ENCODE measurements at regions not wholly inside any gene's neighbourhood (a gene's known extent, or its start where the extent isn't known, plus 50 kb on each side); places are given as distances from the start of the nearest gene placed in this dataset.

- no peak for DNase-seq (ENCODE audit: low read depth in 3 of 3, low spot score in 1 of 3)
These were observed 228.1 kb upstream of the CITED2 start for GRCh38 chr6:139602577-139602976.

- no peak for DNase-seq (ENCODE audit: low read depth in 3 of 3, low spot score in 1 of 3)
These were observed 226.5 kb upstream of the CITED2 start for GRCh38 chr6:139600919-139601475.

- DNase-seq (ENCODE audit: low read depth in 3 of 3, low spot score in 1 of 3) = no peak
These were observed 225.9 kb upstream of the CITED2 start for GRCh38 chr6:139600343-139600742.

- no peak for DNase-seq (ENCODE audit: low read depth in 3 of 3, low spot score in 1 of 3)
These were observed 223.6 kb upstream of the CITED2 start for GRCh38 chr6:139597771-139598755.

- DNase-seq (ENCODE audit: low read depth in 3 of 3, low spot score in 1 of 3) = no peak
These were observed 222.8 kb upstream of the CITED2 start for GRCh38 chr6:139597087-139597763.

DNA sequence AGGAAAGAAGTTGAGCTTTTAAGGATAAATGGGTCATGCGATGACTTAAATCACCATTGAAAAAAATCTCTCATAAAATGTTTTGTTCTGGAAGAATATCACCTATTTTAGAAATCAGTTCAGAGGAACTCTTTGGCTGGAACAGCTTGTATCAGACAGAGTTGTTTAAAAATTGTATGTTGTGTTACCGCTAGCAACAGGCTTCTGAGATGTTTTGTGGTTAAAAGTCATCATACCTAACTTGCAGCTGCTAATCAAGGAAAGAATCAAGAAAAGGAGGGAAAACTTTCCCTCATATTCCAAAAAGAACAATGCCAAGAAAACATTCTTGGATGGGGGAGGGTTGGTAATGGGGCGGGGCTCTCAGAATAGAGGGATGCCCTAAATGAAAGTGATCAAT is 220.7 kb upstream of the CITED2 start:
- no peak for DNase-seq (ENCODE audit: low read depth in 3 of 3, low spot score in 1 of 3)

DNA sequence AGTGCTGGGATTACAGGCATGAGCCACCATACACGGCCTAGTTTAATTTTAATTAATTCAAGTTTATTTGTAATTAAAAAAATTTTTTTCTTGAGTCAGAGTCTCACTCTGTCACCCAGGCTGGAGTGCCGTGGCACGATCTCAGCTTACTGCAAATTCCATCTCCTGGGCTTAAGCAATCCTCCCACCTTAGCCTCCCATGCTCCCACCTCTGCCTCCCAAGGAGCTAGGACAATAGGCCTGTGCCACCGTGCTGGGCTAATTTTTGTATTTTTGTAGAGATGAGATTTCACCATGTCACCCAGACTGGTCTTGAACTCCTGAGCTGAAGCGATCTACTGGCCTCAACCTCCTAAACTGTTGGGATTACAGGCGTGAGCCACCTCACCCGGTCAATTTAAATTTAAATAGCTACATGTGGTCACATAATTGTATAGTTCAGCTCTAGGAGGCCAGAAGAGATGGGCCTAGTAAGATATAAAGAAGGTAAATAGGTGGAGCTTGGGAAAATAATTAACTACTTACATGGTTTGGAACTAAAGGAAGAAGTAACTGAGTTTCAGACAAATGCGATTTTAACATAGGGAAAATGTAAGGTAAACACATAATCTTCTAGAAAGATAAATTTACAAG is 220.0 kb upstream of the CITED2 start:
- DNase-seq (ENCODE audit: low read depth in 3 of 3, low spot score in 1 of 3) = no peak

- DNase-seq (ENCODE audit: low read depth in 3 of 3, low spot score in 1 of 3) = no peak
These were observed 218.6 kb upstream of the CITED2 start for GRCh38 chr6:139593081-139593480.

DNA sequence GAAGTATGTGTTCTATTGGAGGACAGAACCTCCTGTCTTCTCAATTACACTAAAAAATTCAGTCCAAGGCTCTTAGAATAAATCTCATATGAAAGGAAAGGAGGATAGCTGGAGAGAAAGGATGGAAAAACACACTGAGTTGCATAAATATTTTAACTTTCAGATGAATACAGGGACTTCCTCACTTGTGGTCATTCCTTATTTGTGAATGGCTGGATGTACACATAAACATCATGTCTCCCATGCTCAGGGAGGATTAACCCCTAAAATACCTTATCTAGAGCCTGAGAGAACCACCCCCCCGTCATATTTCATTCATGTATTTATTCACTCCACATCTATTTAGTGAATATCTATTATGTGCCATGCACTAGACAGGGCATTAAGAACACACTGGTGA is 217.6 kb upstream of the CITED2 start:
- no peak for DNase-seq (ENCODE audit: low read depth in 3 of 3, low spot score in 1 of 3)

GRCh38 chr6:139591075-139591865 is 216.8 kb upstream of the CITED2 start:
- DNase-seq (ENCODE audit: low read depth in 3 of 3, low spot score in 1 of 3) = no peak

GRCh38 chr6:139590206-139590605 is 215.8 kb upstream of the CITED2 start:
- DNase-seq (ENCODE audit: low read depth in 3 of 3, low spot score in 1 of 3) = no peak

DNA sequence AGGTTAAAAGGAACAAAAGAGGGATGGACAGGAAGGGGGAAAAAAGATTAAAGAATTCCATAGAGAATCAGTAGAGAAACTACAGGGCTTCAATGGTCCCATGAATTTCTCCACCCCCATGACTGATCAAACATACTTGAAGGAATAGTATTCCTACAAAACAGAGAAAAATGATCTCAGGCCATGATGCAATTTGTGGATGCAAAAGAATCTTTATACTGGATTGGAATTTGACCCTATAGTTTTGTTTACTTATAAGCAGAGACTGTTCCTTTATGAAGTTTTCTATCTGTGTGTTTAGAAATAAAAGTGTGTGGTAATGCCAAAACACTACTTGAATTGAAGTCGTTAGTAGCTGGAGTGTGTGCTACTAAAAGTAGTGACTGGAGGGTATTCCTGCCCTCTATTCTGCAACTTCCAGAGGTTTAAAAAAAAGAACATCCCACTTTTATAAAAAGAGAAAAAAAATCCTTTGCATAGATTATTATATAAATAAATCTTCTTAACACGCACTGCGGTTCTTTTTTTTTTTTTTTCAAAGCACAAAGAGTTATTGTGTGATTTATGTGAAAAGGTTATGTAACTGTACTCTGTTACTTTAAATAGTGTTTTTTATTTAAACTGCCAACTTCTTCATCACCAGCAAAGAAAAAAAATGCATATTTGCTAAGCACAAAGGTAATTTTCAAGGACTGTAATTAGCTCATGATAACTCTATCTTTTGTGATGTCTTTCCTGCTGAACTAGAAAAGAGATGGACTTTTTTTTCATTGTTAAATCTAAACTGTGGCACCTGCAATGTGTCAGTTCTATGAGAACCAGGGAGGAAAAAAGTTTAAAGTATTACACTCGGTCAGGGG is 214.5 kb upstream of the CITED2 start:
- DNase-seq (ENCODE audit: low read depth in 3 of 3, low spot score in 1 of 3) = no peak

DNA sequence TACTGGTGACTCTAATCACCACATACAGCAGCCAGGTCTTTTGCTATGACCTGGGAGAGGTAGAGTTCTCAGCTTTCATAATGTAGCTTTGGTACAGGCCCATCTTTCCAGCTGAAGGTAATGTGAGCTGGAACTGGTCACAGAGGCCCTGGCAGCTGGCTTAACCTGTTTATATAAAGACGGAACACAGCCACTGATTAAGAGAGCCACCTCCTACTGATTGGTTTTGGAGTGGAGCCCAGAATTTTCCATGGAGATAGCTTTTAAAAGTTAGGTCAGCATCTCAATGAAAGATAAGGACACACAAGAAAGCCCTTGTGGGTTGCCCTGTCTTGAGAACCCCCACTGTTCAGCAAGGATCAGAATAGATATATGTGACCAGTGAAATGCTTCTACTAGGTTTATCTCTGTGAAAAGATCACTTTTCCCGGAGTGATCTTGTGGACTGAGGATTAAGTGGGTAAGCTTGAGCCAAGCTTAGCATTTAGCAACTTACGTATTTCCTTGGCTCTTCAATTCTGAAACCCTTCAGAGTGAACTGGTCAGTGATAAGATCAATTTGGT is 213.7 kb upstream of the CITED2 start:
- DNase-seq (ENCODE audit: low read depth in 3 of 3, low spot score in 1 of 3) = no peak

DNA sequence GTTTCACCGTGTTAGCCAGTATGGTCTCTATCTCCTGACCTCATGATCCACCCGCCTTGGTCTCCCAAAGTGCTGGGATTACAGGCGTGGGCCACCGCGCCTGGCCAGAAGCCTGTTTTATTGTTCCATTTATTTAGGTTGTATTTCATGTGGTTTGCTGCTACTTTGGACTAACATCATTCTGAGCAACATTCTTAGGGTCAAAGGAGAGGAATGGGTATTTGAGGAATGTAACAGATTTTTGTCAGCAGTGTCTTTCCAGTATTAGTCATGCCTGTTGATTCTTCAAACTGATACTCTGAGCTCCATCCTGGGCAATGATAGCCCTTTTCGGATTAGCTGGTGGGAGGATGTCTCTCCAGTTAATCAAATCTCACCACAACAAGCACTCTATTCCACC is 213.0 kb upstream of the CITED2 start:
- DNase-seq (ENCODE audit: low read depth in 3 of 3, low spot score in 1 of 3) = no peak

- no peak for DNase-seq (ENCODE audit: low read depth in 3 of 3, low spot score in 1 of 3)
These were observed 211.8 kb upstream of the CITED2 start for GRCh38 chr6:139586273-139586672.

DNA sequence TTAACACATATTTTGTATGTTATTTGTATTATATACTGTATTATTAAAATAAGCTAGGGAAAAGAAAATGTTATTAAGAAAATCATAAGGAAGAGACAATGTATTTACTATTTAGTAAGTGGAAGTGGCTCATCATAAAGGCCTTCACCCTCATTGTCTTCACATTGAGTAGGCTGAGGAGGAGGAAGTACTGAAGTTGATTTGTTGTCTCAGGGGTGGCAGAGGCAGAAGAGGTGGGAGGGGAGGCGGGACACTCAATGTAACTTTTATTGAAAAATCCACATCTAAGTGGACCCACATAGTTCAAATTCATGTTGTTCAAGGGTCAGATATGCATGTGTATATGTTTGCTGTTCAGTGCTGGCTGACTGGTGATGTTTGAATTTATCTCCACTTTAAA is 210.2 kb upstream of the CITED2 start:
- no peak for DNase-seq (ENCODE audit: low read depth in 3 of 3, low spot score in 1 of 3)

DNA sequence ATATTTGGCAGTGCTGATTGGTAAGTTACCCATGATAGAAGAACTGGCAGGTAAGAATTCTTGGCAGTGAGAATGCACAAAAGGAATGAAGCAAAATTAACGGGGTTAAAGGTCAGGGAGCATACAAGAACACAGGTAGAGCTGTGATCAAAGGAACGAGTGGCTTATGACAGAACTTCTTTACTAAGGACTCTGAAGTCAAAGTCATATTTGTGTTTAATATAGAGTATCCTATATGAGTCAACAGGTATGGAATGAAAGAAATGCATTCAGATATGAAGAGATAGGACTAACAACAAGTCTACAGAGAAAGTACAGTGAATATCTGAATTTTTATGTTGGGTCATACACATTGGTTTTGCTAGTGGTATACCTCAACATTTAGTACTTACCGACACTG is 209.0 kb upstream of the CITED2 start:
- no peak for DNase-seq (ENCODE audit: low read depth in 3 of 3, low spot score in 1 of 3)

- no peak for DNase-seq (ENCODE audit: low read depth in 3 of 3, low spot score in 1 of 3)
These were observed 208.5 kb upstream of the CITED2 start for GRCh38 chr6:139582956-139583355.

- DNase-seq (ENCODE audit: low read depth in 3 of 3, low spot score in 1 of 3) = no peak
These were observed 207.0 kb upstream of the CITED2 start for GRCh38 chr6:139581485-139581865.
